ENCODE measurements at regions not wholly inside any gene's neighbourhood (a gene's known extent, or its start where the extent isn't known, plus 50 kb on each side); places are given as distances from the start of the nearest gene placed in this dataset.

DNA sequence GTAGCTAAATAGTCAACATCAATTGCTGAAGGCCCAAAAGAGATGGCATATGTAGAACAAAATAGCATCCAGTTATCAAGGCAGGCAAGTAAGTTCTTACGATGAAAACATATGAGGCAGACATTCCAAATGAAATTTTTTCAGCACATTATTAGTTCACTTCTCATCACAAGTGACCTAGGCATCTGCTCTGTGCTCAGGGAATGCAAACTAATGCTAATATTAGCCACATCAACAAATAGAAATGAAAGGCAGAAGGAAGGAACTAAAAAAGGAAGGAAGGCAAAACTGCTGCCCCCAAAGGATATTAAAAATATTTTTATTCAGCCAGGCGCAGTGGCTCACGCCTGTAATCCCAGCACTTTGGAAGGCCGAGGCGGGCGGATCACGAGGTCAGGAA, 51.2 kb upstream of the ROCK1 start:
- no peak for DNase-seq

DNA sequence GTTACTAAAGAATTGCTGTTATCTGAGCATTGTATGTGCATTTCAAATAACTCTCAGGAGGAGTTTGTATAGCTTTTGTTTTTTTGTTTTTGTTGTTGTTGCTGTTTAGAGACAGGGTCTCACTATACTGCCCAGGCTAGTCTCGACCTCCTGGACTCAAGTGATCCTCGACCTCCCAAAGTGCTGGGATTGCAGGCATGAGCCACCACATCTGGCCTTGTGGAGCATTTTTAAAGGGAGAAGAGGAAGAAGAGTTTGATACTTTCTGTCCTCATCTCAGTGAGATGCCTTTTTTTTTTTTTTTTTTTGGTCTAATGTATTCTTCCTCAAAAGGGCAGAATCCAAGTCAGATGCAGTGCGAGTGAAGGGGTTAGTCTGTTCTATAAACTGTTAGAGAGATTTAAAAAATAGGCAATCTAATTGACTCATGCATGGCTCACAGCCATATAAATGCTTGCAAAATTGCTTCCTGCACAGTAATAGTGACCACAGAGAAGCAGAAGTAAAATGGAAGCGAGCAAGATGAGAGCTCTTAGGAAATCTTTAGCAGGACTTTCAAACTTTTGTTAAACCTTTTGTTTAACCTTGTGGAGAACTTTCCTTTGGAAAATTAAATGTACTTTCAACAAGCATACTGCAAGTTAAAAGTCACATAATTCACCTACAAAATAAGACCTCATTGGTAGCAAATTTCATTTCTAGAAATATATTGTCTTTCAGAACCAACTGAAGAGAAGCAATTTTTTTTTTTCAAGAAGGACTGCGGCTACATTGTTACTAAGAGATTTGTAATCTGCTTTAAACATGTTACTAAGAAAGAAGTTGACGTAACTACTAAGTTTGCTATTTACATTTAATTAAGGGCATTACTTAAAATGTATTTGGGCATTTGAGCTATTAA, 52.3 kb upstream of the ROCK1 start:
- DNase-seq: no peak

DNA sequence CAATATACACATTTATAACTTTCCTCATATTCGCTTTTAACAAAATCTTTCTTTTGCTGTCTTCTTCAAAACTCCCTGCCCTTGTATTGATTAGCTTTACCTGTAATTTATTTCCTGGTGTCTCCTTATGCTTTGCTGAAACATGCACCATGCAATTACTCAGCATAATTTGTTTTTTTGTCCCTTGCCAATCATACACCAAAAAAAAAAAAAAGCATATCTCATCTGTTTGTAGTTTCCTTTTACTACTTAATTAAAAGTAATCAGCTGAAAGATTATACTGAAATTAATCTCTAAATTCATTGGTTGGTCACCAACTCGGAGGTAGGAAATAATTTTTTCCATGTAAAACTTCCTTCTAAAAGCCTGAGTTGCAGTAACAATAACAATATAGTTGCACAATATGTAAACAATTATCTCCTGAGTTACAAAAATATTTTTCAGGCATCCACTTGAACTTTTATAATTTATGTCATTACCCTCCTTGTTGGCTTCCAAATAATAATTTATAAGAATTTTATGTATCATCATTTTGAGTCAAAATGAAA, 53.0 kb upstream of the ROCK1 start:
- no peak for DNase-seq

DNA sequence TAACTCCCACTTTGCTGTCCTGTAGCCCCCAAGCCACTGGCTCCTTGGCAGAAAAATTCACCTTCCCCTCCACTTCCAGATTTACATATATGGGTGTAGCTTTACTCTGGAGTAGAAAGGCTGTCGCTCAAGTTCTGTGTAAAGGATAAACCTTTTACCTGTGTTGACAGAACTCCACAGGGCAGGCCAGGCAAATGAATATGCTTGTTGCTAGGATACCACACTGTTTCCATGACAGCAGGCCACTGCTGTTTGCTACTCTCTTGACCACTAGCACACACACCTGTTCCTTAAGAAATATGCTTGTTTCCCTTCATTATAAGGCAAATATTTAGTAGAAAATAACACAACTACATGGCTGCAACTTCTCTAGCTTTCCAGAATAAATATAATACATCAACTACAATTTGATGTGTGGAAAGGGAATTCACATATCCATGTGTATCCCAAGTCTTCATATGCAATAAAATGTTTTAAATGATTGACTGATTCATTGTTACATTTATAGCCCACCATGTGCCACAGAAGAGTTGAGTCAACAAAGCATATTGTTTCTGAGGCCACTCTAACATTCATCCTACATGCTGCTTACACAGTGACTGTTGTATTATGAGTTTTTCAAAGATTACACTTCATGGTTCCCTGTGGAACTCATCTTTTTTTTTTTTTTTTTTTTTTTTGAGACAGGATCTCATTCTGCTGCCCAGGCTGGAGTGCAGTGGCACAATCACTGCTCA, 56.2 kb upstream of the ROCK1 start:
- DNase-seq: peak; percentile 62

DNA sequence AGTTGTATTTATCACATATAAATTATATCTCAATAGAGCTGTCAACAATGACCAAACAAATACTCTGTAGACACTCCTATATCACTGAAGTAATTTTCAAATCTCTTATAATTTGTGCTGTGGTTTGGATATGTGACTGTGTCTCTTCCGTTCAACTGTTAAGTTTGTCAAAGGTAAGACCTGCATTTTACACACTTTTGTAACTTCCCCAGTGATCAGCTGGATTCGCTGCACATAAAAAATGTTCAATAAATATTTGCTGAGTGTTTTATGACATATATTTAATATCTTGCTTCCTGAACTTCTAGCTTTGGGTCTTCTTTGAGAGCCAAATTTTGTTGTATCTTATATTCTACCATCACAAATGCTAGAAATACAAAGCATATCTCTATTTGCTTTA, 57.3 kb upstream of the ROCK1 start:
- DNase-seq: no peak

DNA sequence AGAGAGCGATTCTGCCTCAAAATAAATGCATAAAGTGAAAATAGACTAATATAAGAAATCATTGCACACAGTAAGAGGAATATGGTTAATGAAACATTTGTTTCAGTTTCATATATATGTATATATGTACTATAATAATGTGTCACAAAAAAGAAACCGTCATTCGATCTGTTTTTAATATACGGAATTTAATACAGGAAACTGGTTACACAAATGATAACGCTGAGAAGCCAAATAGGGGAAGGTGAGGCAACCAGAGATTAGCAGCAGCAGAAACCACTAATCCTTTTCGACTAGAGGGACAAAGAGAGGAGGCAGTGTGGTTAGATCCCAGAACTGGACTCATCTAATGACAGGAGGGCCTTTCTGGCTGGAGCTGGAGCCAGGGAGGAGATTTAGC, 64.2 kb upstream of the GREB1L start:
- DNase-seq: no peak

DNA sequence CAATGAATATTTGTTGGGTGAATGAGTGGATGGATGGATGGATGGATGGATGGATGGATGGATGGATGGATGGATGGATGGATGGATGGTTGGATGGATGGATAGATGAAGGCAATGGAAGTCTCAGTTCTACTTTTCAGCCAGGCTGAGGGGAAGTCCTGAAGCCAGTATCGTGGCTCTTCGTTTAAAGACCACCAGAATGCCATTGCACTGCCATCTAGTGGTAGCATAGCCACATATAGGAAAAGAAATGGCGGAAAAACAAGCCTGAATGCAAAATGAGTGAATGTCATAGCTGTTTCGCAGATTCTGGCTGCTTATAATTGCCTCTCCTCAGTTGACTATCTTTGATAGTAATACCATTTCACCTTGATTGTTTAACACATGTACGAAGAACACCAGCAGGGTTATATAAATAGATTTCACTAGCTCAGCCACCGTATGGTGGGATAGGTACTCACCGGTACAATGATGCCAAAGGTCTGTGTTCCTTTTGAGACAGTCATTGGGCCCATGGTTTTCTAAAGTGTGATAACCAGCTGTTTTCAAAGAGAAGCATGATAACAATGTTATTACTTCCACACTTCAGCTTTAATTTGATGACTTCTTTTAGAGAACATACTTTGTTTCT, 62.3 kb upstream of the GREB1L start:
- DNase-seq: peak; percentile 70

DNA sequence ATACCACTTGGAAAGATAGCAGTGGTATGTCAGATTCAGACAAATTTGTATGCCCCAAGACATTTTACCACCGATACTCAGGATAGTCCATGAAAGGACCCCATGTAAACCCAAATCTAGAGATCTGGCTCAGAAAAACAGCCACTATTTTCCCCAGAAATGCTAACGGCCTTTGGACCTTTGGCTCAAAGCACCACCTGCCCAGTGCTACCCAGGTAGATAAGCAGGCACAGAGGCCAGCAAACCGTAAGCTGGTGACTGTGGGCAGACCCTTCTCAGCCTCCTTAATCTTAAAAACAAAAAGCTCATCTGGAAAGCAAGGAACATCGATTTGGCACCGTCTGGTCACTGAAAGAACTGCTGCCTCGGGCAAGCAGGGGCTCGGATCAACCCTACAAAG, 61.4 kb upstream of the GREB1L start:
- DNase-seq: no peak

DNA sequence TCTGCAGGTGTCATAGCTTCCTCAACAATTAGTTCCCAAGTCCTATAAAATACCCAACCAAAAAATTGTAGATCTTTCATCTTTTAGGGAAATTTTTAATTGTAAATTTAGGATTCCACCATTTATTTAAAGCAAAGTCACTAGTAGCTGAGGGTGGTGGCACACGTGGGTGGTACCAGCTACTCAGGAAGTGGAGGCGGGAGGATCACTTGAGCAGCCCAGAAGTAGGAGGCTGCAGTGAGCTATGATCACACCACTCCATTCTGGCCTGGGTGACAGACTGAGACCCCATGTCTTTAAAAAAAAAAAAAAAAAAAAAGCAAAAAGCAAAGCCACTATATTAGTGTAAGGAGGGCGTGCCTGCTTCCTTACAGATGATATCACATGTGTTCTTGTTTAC, 60.3 kb upstream of the GREB1L start:
- no peak for DNase-seq

DNA sequence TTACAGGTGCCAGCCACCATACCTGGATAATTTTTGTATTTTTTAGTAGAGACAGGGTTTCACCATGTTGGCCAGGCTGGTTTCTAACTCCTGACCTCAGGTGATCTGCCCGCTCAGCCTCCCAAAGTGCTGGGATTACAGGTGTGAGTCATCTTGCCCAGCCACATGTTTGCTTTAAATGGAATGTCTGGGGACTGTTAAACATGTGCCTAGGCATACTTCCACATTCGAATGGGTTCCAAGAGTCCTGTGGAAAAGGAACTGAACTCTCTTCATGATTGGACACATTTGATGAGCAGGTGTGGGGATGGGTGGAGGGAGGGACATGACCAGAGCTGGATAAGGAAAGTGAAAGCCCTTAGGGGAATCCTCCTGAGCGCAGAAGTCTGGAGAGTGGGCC, 58.4 kb upstream of the GREB1L start:
- peak; percentile 79 for DNase-seq

DNA sequence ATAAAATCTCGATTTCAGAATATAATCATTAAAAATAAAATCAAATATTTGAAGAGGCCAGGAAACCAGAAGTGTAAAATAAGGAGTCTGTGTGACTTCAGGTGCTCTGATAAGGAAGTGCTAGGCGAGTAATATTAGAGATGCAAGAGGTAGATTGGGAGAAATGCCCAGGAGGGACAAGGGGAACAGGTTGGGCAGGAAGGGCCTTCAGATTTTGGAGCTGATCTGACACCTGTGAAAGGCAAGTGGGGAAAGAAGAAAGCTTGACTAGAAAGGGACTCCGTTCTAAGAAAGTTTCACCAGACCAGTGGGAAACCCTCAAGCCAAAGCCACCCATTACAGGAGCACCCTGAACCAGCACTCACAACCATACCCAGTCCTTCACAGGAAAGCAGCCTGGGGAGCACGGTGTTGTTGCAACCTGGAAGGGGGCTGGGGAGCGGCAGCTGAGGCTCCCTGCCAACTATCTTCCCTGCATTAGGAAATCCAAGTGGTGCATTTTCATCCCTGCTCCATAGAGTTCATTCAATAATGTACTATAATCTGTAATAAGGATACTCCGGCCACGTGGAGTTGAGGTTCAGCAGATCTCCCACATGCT, 57.5 kb upstream of the GREB1L start:
- DNase-seq: peak; percentile 55

DNA sequence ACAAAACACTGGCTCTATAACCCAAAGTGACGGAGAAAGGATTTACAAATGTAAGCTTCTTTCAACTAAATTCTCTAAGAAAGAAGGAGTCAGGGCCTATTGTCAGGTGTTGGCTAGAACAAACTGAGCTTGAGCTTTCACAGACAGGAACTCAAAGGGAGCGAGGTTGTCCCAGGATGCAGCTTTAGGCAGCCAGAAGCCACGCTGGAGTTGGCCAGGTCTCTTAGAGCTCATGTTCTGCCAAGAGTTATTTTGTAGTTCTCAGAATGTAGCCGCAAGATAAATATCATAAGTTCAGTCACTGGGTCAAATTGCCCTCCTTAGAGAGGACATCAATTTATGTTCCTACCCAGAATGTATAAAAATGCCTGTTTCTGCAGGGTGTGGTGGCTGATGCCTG, 54.1 kb upstream of the GREB1L start:
- DNase-seq: no peak

DNA sequence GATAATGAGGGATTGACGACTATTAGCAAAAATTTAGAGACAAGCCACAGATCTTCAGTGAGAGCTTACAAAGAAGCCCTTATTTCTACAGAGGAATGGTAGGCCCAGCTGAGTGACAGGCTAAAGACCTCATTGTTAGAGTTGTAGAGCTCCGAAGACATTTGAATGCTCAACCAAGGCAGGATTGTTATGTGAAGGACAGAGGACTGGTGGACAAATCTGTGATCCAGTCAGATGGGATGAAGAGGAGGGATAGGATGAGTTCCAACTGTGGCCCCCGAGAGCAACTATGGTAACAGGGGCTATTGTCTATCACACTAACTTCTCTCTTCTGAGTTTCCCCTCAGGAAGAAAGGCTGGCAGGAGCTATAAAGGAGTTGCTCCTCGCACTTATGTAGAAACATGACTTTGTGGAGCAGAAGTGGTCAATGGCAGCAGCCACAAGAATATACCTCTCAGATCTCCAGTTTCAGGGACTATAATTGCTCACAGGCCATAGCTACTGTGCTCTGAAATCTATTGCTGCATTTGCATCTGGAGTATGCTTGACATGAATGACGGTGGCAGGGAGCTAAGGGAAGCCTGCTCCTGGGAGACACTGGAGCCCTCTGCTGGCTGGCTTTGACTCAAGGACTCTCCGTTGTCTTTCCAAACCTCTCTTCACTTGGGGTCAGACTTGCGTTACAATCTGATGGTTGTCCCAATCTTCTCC, 50.3 kb upstream of the GREB1L start:
- peak; percentile 85 for DNase-seq

Measured in islet precursor cell (in vitro differentiated cells).